Cardiac muscle cell (in vitro differentiated cells and primary cell): ENCODE measurements at regions not wholly inside any gene's neighbourhood (a gene's known extent, or its start where the extent isn't known, plus 50 kb on each side); places are given as distances from the start of the nearest gene placed in this dataset.

ENCODE experiments used
- DNase-seq, 2 donors: peaks; one replicate each; pipeline versions ENCODE4 v3.0.0 to v3.0.0-alpha.2; 2010 to 2017; ENCODE audit warnings: low read depth in 1 of 2, low spot score in 1 of 2
- H3K27ac ChIP-seq: fragments of 200-600 bp; sonication (generic); 2 replicates; pipeline ENCODE4 v1.5.1; 2016
- H3K27me3 ChIP-seq: fragments of 200-600 bp; sonication (generic); 2 replicates; pipeline ENCODE4 v1.6.0; 2016; ENCODE audit warnings: control low read depth
- H3K36me3 ChIP-seq: fragments of 200-600 bp; sonication (generic); 2 replicates; pipeline ENCODE4 v1.5.1; 2016; ENCODE audit warnings: control low read depth
- H3K4me1 ChIP-seq: fragments of 200-600 bp; sonication (generic); 2 replicates; pipeline ENCODE4 v1.8.1; 2017; ENCODE audit warnings: low read depth, mild to moderate bottlenecking, mixed run types
- H3K4me3 ChIP-seq: fragments of 200-600 bp; sonication (generic); 2 replicates; pipeline ENCODE4 v1.5.1; 2016; ENCODE audit warnings: mild to moderate bottlenecking
- H3K9me3 ChIP-seq: fragments of 200-600 bp; sonication (generic); 2 replicates; pipeline ENCODE4 v1.5.1; 2017; ENCODE audit warnings: low read depth, mild to moderate bottlenecking, control low read depth
- TF ChIP-seq, protein P1 (sequence below): IDR thresholded peaks from 2 replicates; pipeline ENCODE4 v1.5.1; 2012; ENCODE audit warnings: low read depth, mild to moderate bottlenecking, low read length

DNA sequence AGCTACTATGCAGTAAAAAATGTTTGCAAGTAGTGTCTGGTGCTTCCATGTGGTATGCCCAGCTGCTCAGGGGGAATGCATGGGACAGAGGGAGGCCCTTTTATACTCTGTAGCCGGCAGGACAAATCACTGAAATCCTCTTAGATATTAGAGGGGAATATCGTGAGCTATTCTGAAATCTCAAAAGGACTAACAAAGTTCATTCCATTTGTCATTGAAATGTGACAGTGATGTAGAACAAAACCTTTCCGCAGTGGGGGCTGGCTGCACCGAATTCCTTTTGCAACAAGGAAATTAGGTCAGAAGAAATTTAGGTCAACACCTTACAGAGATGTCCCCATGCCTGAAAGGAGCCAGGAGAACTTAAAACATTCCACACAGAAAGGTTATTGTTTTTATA, 72.4 kb upstream of the MEF2C start:
- TF ChIP-seq, protein P1, sequence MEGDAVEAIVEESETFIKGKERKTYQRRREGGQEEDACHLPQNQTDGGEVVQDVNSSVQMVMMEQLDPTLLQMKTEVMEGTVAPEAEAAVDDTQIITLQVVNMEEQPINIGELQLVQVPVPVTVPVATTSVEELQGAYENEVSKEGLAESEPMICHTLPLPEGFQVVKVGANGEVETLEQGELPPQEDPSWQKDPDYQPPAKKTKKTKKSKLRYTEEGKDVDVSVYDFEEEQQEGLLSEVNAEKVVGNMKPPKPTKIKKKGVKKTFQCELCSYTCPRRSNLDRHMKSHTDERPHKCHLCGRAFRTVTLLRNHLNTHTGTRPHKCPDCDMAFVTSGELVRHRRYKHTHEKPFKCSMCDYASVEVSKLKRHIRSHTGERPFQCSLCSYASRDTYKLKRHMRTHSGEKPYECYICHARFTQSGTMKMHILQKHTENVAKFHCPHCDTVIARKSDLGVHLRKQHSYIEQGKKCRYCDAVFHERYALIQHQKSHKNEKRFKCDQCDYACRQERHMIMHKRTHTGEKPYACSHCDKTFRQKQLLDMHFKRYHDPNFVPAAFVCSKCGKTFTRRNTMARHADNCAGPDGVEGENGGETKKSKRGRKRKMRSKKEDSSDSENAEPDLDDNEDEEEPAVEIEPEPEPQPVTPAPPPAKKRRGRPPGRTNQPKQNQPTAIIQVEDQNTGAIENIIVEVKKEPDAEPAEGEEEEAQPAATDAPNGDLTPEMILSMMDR = no peak
- Histone ChIP-seq H3K4me1 (peaks cover 23% of the 10 kb centered on the region), H3K36me3 (no peaks in the 10 kb centered on the region), H3K27me3 (no peaks in the 10 kb centered on the region), H3K27ac (no peak overlapping the region), H3K4me3 (no peak overlapping the region), H3K9me3 (no peaks in the 10 kb centered on the region)
- peak in 1 of 2 donors; percentile 14 for DNase-seq

DNA sequence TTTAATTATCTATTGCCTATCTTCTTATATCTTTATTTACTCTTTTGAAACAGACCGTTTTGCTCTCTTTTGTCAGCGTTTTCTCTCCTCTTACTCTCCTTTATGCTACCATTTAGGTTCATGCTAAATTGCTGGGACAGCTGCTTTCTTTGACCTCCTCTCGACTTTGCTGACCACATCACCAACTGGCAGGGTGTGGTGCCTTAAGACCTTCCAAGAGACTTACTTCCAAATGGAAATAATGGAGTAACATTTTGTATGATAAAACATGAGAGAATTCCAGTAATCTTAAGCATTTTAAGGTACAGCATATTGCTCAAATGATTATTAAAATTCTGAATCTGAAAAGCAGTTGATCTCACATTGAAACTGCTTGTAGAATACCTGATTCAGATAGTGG, 71.5 kb upstream of the MEF2C start:
- Histone ChIP-seq H3K27me3 (no peaks in the 10 kb centered on the region), H3K36me3 (no peaks in the 10 kb centered on the region), H3K4me3 (no peak overlapping the region), H3K27ac (no peak overlapping the region), H3K9me3 (no peaks in the 10 kb centered on the region), H3K4me1 (peaks cover 23% of the 10 kb centered on the region)
- no peak for DNase-seq
- TF ChIP-seq, protein P1 = no peak

- Histone ChIP-seq H3K36me3 (no peaks in the 10 kb centered on the region), H3K4me3 (no peak overlapping the region), H3K27me3 (no peaks in the 10 kb centered on the region), H3K9me3 (no peaks in the 10 kb centered on the region), H3K4me1 (peaks cover 23% of the 10 kb centered on the region), H3K27ac (no peak overlapping the region)
- no peak for DNase-seq
- TF ChIP-seq, protein P1 = no peak
Observed at GRCh38 chr5:88952996-88953643, 70.1 kb upstream of the MEF2C start.

GRCh38 chr5:88952344-88952743, 69.4 kb upstream of the MEF2C start:
- Histone ChIP-seq H3K27ac (no peak overlapping the region), H3K4me3 (no peak overlapping the region)
- DNase-seq = peak; percentile 31 to 80

DNA sequence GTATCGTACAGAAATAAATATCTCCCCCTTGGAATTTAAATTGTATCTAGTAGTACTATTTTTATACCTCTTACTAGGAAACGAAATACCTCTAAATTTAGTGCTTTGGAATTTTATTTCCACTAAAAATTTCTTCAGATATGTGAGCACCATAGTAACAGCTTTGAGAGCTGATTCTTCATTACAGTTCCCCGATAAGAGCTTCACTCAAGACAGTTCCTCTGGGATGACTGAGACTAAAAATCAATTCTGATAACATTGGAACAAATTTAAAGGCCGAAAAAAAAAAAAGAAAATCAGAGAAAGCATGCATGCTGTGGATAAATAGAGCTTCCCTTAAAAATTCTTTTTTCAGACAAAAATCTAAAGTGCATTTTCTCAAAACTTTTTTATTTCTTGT, 68.5 kb upstream of the MEF2C start:
- TF ChIP-seq, protein P1 = no peak
- DNase-seq = no peak

More at GRCh38 chr5:88952344-88952743, 69.4 kb upstream of the MEF2C start:
- H3K36me3 ChIP-seq = no peaks in the 10 kb centered on the region
- H3K9me3 ChIP-seq = no peaks in the 10 kb centered on the region
- TF ChIP-seq, protein P1 = no peak
- H3K27me3 ChIP-seq = no peaks in the 10 kb centered on the region
- H3K4me1 ChIP-seq = peaks cover 23% of the 10 kb centered on the region

More for the DNA sequence above, 68.5 kb upstream of the MEF2C start:
- no peaks in the 10 kb centered on the region for H3K27me3 ChIP-seq
- no peak overlapping the region for H3K27ac ChIP-seq
- H3K9me3 ChIP-seq = no peaks in the 10 kb centered on the region
- no peak overlapping the region for H3K4me3 ChIP-seq
- peaks cover 23% of the 10 kb centered on the region for H3K4me1 ChIP-seq
- no peaks in the 10 kb centered on the region for H3K36me3 ChIP-seq
